H9 (cell line): ENCODE measurements at regions not wholly inside any gene's neighbourhood (a gene's known extent, or its start where the extent isn't known, plus 50 kb on each side); places are given as distances from the start of the nearest gene placed in this dataset.

Experiments
- DNase-seq: peaks from one replicate; pipeline ENCODE4 v3.0.0-alpha.2; 2017
- H2AFZ ChIP-seq: one replicate; pipeline ENCODE4 v1.6.1; 2013; ENCODE audit warnings: mild to moderate bottlenecking, low read length, control low read depth, moderate library complexity
- H2AK5ac ChIP-seq: 2 replicates; pipeline ENCODE4 v1.6.1; 2013; ENCODE audit warnings: low read length, control low read depth, mixed read lengths; ENCODE audit not compliant: insufficient read length
- H2BK120ac ChIP-seq: one replicate; pipeline ENCODE4 v1.6.1; 2013; ENCODE audit warnings: low read depth, mild to moderate bottlenecking, low read length, control low read depth, inconsistent platforms; ENCODE audit not compliant: poor library complexity, severe bottlenecking
- H2BK12ac ChIP-seq: 2 replicates; pipeline ENCODE4 v1.6.1; 2013; ENCODE audit warnings: low read length, control low read depth, mixed read lengths, low read depth; ENCODE audit not compliant: insufficient read length
- H2BK15ac ChIP-seq: 2 replicates; pipeline ENCODE4 v1.6.1; 2013; ENCODE audit warnings: low read depth, low read length, control low read depth
- H2BK20ac ChIP-seq: one replicate; pipeline ENCODE4 v1.6.1; 2013; ENCODE audit warnings: low read depth, mild to moderate bottlenecking, low read length, control low read depth, inconsistent platforms; ENCODE audit not compliant: poor library complexity, severe bottlenecking
- H2BK5ac ChIP-seq: 2 replicates; pipeline ENCODE4 v1.6.1; 2013; ENCODE audit warnings: low read length, control low read depth, mixed read lengths; ENCODE audit not compliant: insufficient read length
- H3K14ac ChIP-seq: 2 replicates; pipeline ENCODE4 v1.6.1; 2013; ENCODE audit warnings: low read length, control low read depth; ENCODE audit not compliant: insufficient read depth
- H3K18ac ChIP-seq: 2 replicates; pipeline ENCODE4 v1.6.1; 2013; ENCODE audit warnings: low read depth, mild to moderate bottlenecking, mixed read lengths, low read length, control low read depth; ENCODE audit not compliant: insufficient read length
- H3K23ac ChIP-seq: 2 replicates; pipeline ENCODE4 v1.6.1; 2013; ENCODE audit warnings: low read length, control low read depth, mixed read lengths, low read depth; ENCODE audit not compliant: insufficient read length
- H3K23me2 ChIP-seq: 2 replicates; pipeline ENCODE4 v1.6.1; 2013; ENCODE audit warnings: low read depth, mild to moderate bottlenecking, mixed read lengths, low read length, control low read depth; ENCODE audit not compliant: insufficient read length, poor library complexity, severe bottlenecking
- H3K27ac ChIP-seq: 2 replicates; pipeline ENCODE4 v1.5.1; 2013; ENCODE audit warnings: low read length, control low read depth, mixed read lengths, low read depth; ENCODE audit not compliant: insufficient read length
- H3K27me3 ChIP-seq: 2 replicates; pipeline ENCODE4 v1.6.1; 2013; ENCODE audit warnings: low read length, control low read depth, inconsistent platforms; ENCODE audit not compliant: insufficient read depth
- H3K4ac ChIP-seq: 2 replicates; pipeline ENCODE4 v1.6.1; 2013; ENCODE audit warnings: low read depth, mild to moderate bottlenecking, control low read depth, inconsistent platforms, low read length, moderate library complexity
- H3K4me1 ChIP-seq: 2 replicates; pipeline ENCODE4 v1.6.1; 2013; ENCODE audit warnings: low read length, control low read depth, inconsistent platforms; ENCODE audit not compliant: insufficient read depth
- H3K4me2 ChIP-seq: 2 replicates; pipeline ENCODE4 v1.6.1; 2013; ENCODE audit warnings: low read length, control low read depth, mixed read lengths; ENCODE audit not compliant: insufficient read length, insufficient read depth
- H3K56ac ChIP-seq: 2 replicates; pipeline ENCODE4 v1.6.1; 2013; ENCODE audit warnings: low read depth, mild to moderate bottlenecking, mixed read lengths, low read length, control low read depth; ENCODE audit not compliant: insufficient read length
- H3K79me1 ChIP-seq: 2 replicates; pipeline ENCODE4 v1.6.1; 2013; ENCODE audit warnings: low read depth, mild to moderate bottlenecking, moderate library complexity, low read length, control low read depth, inconsistent platforms; ENCODE audit not compliant: insufficient read depth, poor library complexity, severe bottlenecking
- H3K79me2 ChIP-seq: 2 replicates; pipeline ENCODE4 v1.6.1; 2013; ENCODE audit warnings: low read length, control low read depth, inconsistent platforms; ENCODE audit not compliant: insufficient read depth
- H3K9ac ChIP-seq: 2 replicates; pipeline ENCODE4 v1.6.1; 2013; ENCODE audit warnings: low read length, control low read depth, mixed read lengths; ENCODE audit not compliant: insufficient read length; ENCODE audit errors: extremely low read depth
- H3K9me3 ChIP-seq: one replicate; pipeline ENCODE4 v1.6.1; 2013; ENCODE audit warnings: low read depth, low read length, inconsistent platforms; ENCODE audit not compliant: control insufficient read depth
- H3T11ph ChIP-seq: one replicate; pipeline ENCODE4 v1.6.1; 2013; ENCODE audit warnings: mild to moderate bottlenecking, low read length, control low read depth, inconsistent platforms
- H4K20me1 ChIP-seq: one replicate; pipeline ENCODE4 v1.6.1; 2013; ENCODE audit not compliant: control insufficient read depth, insufficient read length, insufficient read depth
- H4K5ac ChIP-seq: 2 replicates; pipeline ENCODE4 v1.6.1; 2013; ENCODE audit warnings: low read depth, mild to moderate bottlenecking, mixed read lengths, low read length, control low read depth; ENCODE audit not compliant: insufficient read length
- H4K8ac ChIP-seq: replicated peaks from 2 replicates; pipeline ENCODE4 v1.6.1; 2013; ENCODE audit warnings: low read length, control low read depth, mixed read lengths, low read depth; ENCODE audit not compliant: insufficient read length
- H4K91ac ChIP-seq: 2 replicates; pipeline ENCODE4 v1.6.1; 2013; ENCODE audit warnings: low read depth, mild to moderate bottlenecking, moderate library complexity, mixed read lengths, low read length, control low read depth; ENCODE audit not compliant: insufficient read length
- H3K27ac Mint-ChIP-seq, 3 experiments: 2 replicates in 2 of 3; 3 replicates in 1 of 3; pipeline ENCODE4 v1.8.0; 2020 to 2021; ENCODE audit warnings: mixed read lengths in 3 of 3, mild to moderate bottlenecking in 1 of 3, moderate library complexity in 1 of 3
- H3K27me3 Mint-ChIP-seq: 2 replicates; pipeline ENCODE4 v1.8.0; 2021; ENCODE audit warnings: low read depth, mild to moderate bottlenecking, moderate library complexity, mixed read lengths
- H3K36me3 Mint-ChIP-seq, 3 experiments: 2 replicates in 2 of 3; 3 replicates in 1 of 3; pipeline ENCODE4 v1.8.0; 2020 to 2021; ENCODE audit warnings: low read depth in 3 of 3, mixed read lengths in 3 of 3; ENCODE audit not compliant: insufficient read depth in 1 of 3
- H3K4me1 Mint-ChIP-seq, 2 experiments: 2 replicates each; pipeline ENCODE4 v1.8.0; 2020; ENCODE audit warnings: mixed read lengths in 2 of 2
- H3K4me3 Mint-ChIP-seq, 2 experiments: 2 replicates in 1 of 2; 3 replicates in 1 of 2; pipeline ENCODE4 v1.8.0; 2020 to 2021; ENCODE audit warnings: mild to moderate bottlenecking in 2 of 2, mixed read lengths in 2 of 2, moderate library complexity in 1 of 2
- H3K9me3 Mint-ChIP-seq, 2 experiments: 2 replicates in 1 of 2; 3 replicates in 1 of 2; pipeline ENCODE4 v1.8.0; 2020; ENCODE audit warnings: mild to moderate bottlenecking in 2 of 2, mixed read lengths in 2 of 2, moderate library complexity in 1 of 2
- CTCF ChIP-seq: fragments of 200-600 bp; sonication (generic); conservative IDR thresholded peaks from 3 replicates; pipeline ENCODE4 v1.8.0; 2021; ENCODE audit warnings: antibody characterized with exemption, mild to moderate bottlenecking
- WGBS: extraction: QIAGEN DNeasy Blood & Tissue Kit; methylation state at CpG from one replicate; pipeline ENCODE4 v1.1.7; 2013; ENCODE audit warnings: missing lambda C conversion rate, low lambda C conversion rate, mixed read lengths; ENCODE audit not compliant: insufficient read length; ENCODE audit errors: extremely low coverage; 5-methylcytosine and 5-hydroxymethylcytosine counted together

DNA sequence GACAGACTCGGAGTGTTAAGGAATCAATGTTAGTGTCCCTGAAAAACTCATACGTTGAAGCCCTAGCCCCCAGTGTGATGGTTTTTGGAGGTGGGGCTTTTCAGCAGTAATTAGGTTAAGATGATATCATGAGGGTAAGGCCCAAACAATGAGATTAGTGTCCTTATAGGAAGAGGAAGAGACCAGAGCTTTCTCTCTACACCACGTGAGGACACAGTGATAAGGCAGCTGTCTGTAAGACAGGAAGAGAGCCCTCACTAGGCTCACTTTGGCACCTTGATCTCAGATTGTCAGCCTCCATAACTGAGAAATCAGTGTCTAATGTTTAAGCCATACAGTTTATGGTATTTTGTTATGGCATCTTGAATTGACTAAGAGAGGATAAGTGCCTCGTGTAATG lies 403.2 kb downstream of the NPIPA7 start:
- Histone ChIP-seq H3K4ac (no peak overlapping the region), H3K4me2 (no peak overlapping the region), H4K20me1 (no peaks in the 10 kb centered on the region), H2BK120ac (no peak overlapping the region), H3K23me2 (no peaks in the 10 kb centered on the region), H2BK15ac (no peak overlapping the region), H3K18ac (no peak overlapping the region), H3K9ac (no peak overlapping the region), H4K5ac (no peak overlapping the region), H3K79me2 (no peaks in the 10 kb centered on the region), H4K8ac (no peak overlapping the region), H2BK5ac (no peak overlapping the region), H3K23ac (no peak overlapping the region), H3K27me3 (no peaks in the 10 kb centered on the region), H3K14ac (no peak overlapping the region), H3K27ac (no peak overlapping the region), H2AK5ac (no peak overlapping the region), H2BK12ac (no peak overlapping the region), H2AFZ (no peak overlapping the region), H3K56ac (no peak overlapping the region), H4K91ac (no peak overlapping the region), H3K9me3 (no peaks in the 10 kb centered on the region), H3T11ph (no peak overlapping the region), H3K4me1 (peaks cover 2% of the 10 kb centered on the region), H3K79me1 (no peaks in the 10 kb centered on the region), H2BK20ac (no peak overlapping the region)
- Mint-ChIP-seq H3K27ac (no peak overlapping the region), H3K4me3 (no peak overlapping the region), H3K4me1 (peaks cover 30 to 59% of the 10 kb centered on the region in 2 experiments), H3K36me3 (no peaks in the 10 kb centered on the region), H3K9me3 (no peaks in the 10 kb centered on the region; a peak in 1 of 5 replicates), H3K27me3 (no peaks in the 10 kb centered on the region; the same call in 1 of the 2 replicates)
- DNase-seq, result no peak
- WGBS, result no CpG with 5 or more reads among the region's 4 CpGs
- no peak for TF ChIP-seq CTCF
